Type B pancreatic cell (in vitro differentiated cells): ENCODE measurements at regions not wholly inside any gene's neighbourhood (a gene's known extent, or its start where the extent isn't known, plus 50 kb on each side); places are given as distances from the start of the nearest gene placed in this dataset.

Experiments used
- DNase-seq: peaks from one replicate; pipeline ENCODE4 v3.0.0; 2021; ENCODE audit warnings: mixed read lengths; ENCODE audit not compliant: unreplicated experiment; ENCODE audit errors: extremely low spot score
- H3K27ac Mint-ChIP-seq: 2 replicates; pipeline ENCODE4 v1.8.0; 2021; ENCODE audit warnings: mild to moderate bottlenecking, mixed read lengths
- H3K27me3 Mint-ChIP-seq: 2 replicates; pipeline ENCODE4 v1.8.0; 2021; ENCODE audit warnings: mixed read lengths
- H3K36me3 Mint-ChIP-seq: 2 replicates; pipeline ENCODE4 v1.8.0; 2021; ENCODE audit warnings: mixed read lengths
- H3K4me1 Mint-ChIP-seq: one replicate; pipeline ENCODE4 v1.8.0; 2021; ENCODE audit warnings: mixed read lengths; ENCODE audit not compliant: unreplicated experiment
- H3K4me3 Mint-ChIP-seq: 2 replicates; pipeline ENCODE4 v1.8.0; 2021; ENCODE audit warnings: mild to moderate bottlenecking, mixed read lengths
- H3K9me3 Mint-ChIP-seq: 2 replicates; pipeline ENCODE4 v1.8.0; 2021; ENCODE audit warnings: mixed read lengths
- CTCF ChIP-seq: fragments of 200-600 bp; sonication (generic); conservative IDR thresholded peaks from 2 replicates; pipeline ENCODE4 v1.5.0; 2021; ENCODE audit warnings: antibody characterized with exemption, mild to moderate bottlenecking

GRCh38 chr9:90261698-90262097 lies 380.9 kb downstream of the DIRAS2 start:
- Mint-ChIP-seq H3K4me3 (no peak overlapping the region), H3K36me3 (no peaks in the 10 kb centered on the region), H3K27me3 (no peaks in the 10 kb centered on the region), H3K27ac (no peak overlapping the region), H3K9me3 (peaks cover 13% of the 10 kb centered on the region), H3K4me1 (no peaks in the 10 kb centered on the region)
- DNase-seq, result no peak
- no peak for TF ChIP-seq CTCF

GRCh38 chr9:90268613-90269012 lies 374.0 kb downstream of the DIRAS2 start:
- Mint-ChIP-seq H3K9me3 (no peaks in the 10 kb centered on the region), H3K36me3 (no peaks in the 10 kb centered on the region)

GRCh38 chr9:90271707-90272106 lies 370.9 kb downstream of the DIRAS2 start:
- H3K4me3 Mint-ChIP-seq, result no peak overlapping the region
- H3K27me3 Mint-ChIP-seq, result no peaks in the 10 kb centered on the region
- no peak for TF ChIP-seq CTCF
- peaks cover 4% of the 10 kb centered on the region for H3K4me1 Mint-ChIP-seq
- H3K9me3 Mint-ChIP-seq, result no peaks in the 10 kb centered on the region
- H3K27ac Mint-ChIP-seq, result no peak overlapping the region
- no peaks in the 10 kb centered on the region for H3K36me3 Mint-ChIP-seq
- no peak for DNase-seq

More at GRCh38 chr9:90268613-90269012, 374.0 kb downstream of the DIRAS2 start:
- Mint-ChIP-seq H3K27me3 (no peaks in the 10 kb centered on the region), H3K4me3 (no peak overlapping the region), H3K27ac (no peak overlapping the region), H3K4me1 (peaks cover 4% of the 10 kb centered on the region)
- no peak for DNase-seq
- no peak for TF ChIP-seq CTCF

- H3K27ac Mint-ChIP-seq, result no peak overlapping the region
- H3K4me3 Mint-ChIP-seq, result no peak overlapping the region
- no peaks in the 10 kb centered on the region for H3K36me3 Mint-ChIP-seq
- TF ChIP-seq CTCF, result no peak
- H3K9me3 Mint-ChIP-seq, result no peaks in the 10 kb centered on the region
- no peak for DNase-seq
- peaks cover 4% of the 10 kb centered on the region for H3K4me1 Mint-ChIP-seq
- no peaks in the 10 kb centered on the region for H3K27me3 Mint-ChIP-seq
Measured at GRCh38 chr9:90274725-90275124, 367.9 kb downstream of the DIRAS2 start.

GRCh38 chr9:90285946-90286345 lies 356.7 kb downstream of the DIRAS2 start:
- H3K4me3 Mint-ChIP-seq, result no peak overlapping the region
- no peaks in the 10 kb centered on the region for H3K36me3 Mint-ChIP-seq
- no peak for TF ChIP-seq CTCF
- H3K9me3 Mint-ChIP-seq, result peaks cover 8% of the 10 kb centered on the region
- no peak overlapping the region for H3K27ac Mint-ChIP-seq
- H3K4me1 Mint-ChIP-seq, result no peaks in the 10 kb centered on the region
- no peak for DNase-seq
- H3K27me3 Mint-ChIP-seq, result no peaks in the 10 kb centered on the region
